Panc1 (cell line): ENCODE measurements at regions not wholly inside any gene's neighbourhood (a gene's known extent, or its start where the extent isn't known, plus 50 kb on each side); places are given as distances from the start of the nearest gene placed in this dataset.
A peak's percentile ranks its signal among the peaks of the same experiment; 100 is the strongest.

ENCODE experiments used
- ATAC-seq: fragments of 200-7000 bp; cut with Tn5 transposase; 2 replicates; pipeline ENCODE4 v1.9.1; 2020; ENCODE audit warnings: mild to moderate bottlenecking, moderate library complexity
- BruUV-seq: library from RNA; stranded (reverse); fragments of 400-500 nt; replicated peaks from 2 replicates; lab custom pipeline; 2021; lab: Mats Ljungman, UMichigan
- CTCF ChIA-PET: fragments of 300-600 bp; sonication (Branson Sonifier 250); formaldehyde crosslinking; loops from one replicate; lab custom pipeline; 2022; ENCODE audit warnings: antibody characterized with exemption; lab: Charles Lee
- POLR2A ChIA-PET: fragments of 300-600 bp; sonication (Branson Sonifier 250); formaldehyde crosslinking; loops from one replicate; lab custom pipeline; 2022; ENCODE audit warnings: antibody characterized with exemption; lab: Charles Lee
- DNase-seq: peaks from one replicate; pipeline ENCODE4 v3.0.0-alpha.2; 2010; ENCODE audit warnings: low read depth, low spot score
- H3K27ac ChIP-seq: 2 replicates; pipeline ENCODE4 v1.5.1; 2011; ENCODE audit warnings: mild to moderate bottlenecking, low read length, inconsistent platforms
- H3K27me3 ChIP-seq: fragments of 200-500 bp; sonication (Bioruptor generic); 2 replicates; pipeline ENCODE4 v1.6.0; 2014; ENCODE audit warnings: low read length, inconsistent platforms; ENCODE audit not compliant: control insufficient read depth, insufficient read depth
- H3K36me3 ChIP-seq: fragments of 200-500 bp; sonication (Bioruptor generic); 2 replicates; pipeline ENCODE4 v1.5.1; 2014; ENCODE audit warnings: inconsistent platforms, mild to moderate bottlenecking, low read length, moderate library complexity; ENCODE audit not compliant: control insufficient read depth, insufficient read depth
- H3K4me1 ChIP-seq: 2 replicates; pipeline ENCODE4 v1.5.1; 2011; ENCODE audit warnings: inconsistent platforms, mild to moderate bottlenecking, low read length, moderate library complexity; ENCODE audit not compliant: control insufficient read depth, insufficient read depth
- H3K4me3 ChIP-seq, 2 experiments: 2 replicates each; pipeline ENCODE4 v1.5.1; 2011 to 2012; ENCODE audit warnings: low read depth in 2 of 2, low read length in 2 of 2, mild to moderate bottlenecking in 2 of 2, inconsistent platforms in 1 of 2, moderate library complexity in 1 of 2
- H3K9me3 ChIP-seq: fragments of 200-500 bp; sonication (Bioruptor generic); 2 replicates; pipeline ENCODE4 v1.5.1; 2014; ENCODE audit warnings: low read depth, mild to moderate bottlenecking, inconsistent platforms, low read length, moderate library complexity; ENCODE audit not compliant: control insufficient read depth, insufficient read depth
- CTCF ChIP-seq: fragments of 450-650 bp; IDR thresholded peaks from 2 replicates; pipeline ENCODE4 v1.5.1; 2017; ENCODE audit warnings: mild to moderate bottlenecking
- POLR2AphosphoS5 ChIP-seq: IDR thresholded peaks from 2 replicates; pipeline ENCODE4 v1.6.1; 2012; ENCODE audit warnings: mild to moderate bottlenecking, low read depth, low read length, moderate library complexity
- REST ChIP-seq, 2 experiments: IDR thresholded peaks; 2 replicates each; pipeline ENCODE4 v1.6.1; 2011 to 2012; ENCODE audit warnings: low read depth in 2 of 2, control low read depth in 1 of 2, low read length in 1 of 2, mild to moderate bottlenecking in 1 of 2, moderate library complexity in 1 of 2; ENCODE audit not compliant: insufficient read depth in 1 of 2
- SIN3A ChIP-seq: IDR thresholded peaks from 2 replicates; pipeline ENCODE4 v1.6.1; 2012; ENCODE audit warnings: low read depth, mild to moderate bottlenecking, low read length, moderate library complexity, borderline replicate concordance; ENCODE audit not compliant: insufficient read depth
- TCF7L2 ChIP-seq: IDR thresholded peaks from 2 replicates; pipeline ENCODE4 v1.6.1; 2011; ENCODE audit warnings: mild to moderate bottlenecking, low read depth, low read length, inconsistent platforms
- in situ Hi-C: cut with HindIII; loops from 2 replicates; pipeline ENCODE4 v1.10.0; 2016; ENCODE audit warnings: low sequenced_read_pairs, low pct_unique_long_range_greater_than_20kb
- intact Hi-C: fragments of 100-400 bp; cut with micrococcal nuclease; formaldehyde crosslinking; loops from one replicate; pipeline ENCODE4 v1.10.0; 2022; ENCODE audit not compliant: unreplicated experiment

GRCh38 chr2:7670905-7671641 is 753.9 kb downstream of the RNF144A start:
- in situ Hi-C loops: no loop called here
- ChIA-PET CTCF (no interaction called here), POLR2A (no interaction called here)
- DNase-seq: no peak
- no peak for TF ChIP-seq TCF7L2
- TF ChIP-seq CTCF: no peak
- no peak for TF ChIP-seq POLR2AphosphoS5
- no TSS peak for BruUV-seq
- no peaks in the 10 kb centered on the region for H3K9me3 ChIP-seq
- no peak overlapping the region for H3K27ac ChIP-seq
- H3K27me3 ChIP-seq: no peaks in the 10 kb centered on the region
- no peaks in the 10 kb centered on the region for H3K4me1 ChIP-seq
- H3K36me3 ChIP-seq: no peaks in the 10 kb centered on the region
- intact Hi-C loops: loop anchor here (5.0 kb wide), 1 partner anchor 574 kb away; no protein-coding TSS in a partner anchor
- no peak overlapping the region for H3K4me3 ChIP-seq
- no peak for ATAC-seq

GRCh38 chr2:7672027-7672684 is 754.9 kb downstream of the RNF144A start:
- Histone ChIP-seq H3K27me3 (no peaks in the 10 kb centered on the region), H3K9me3 (no peaks in the 10 kb centered on the region), H3K4me1 (no peaks in the 10 kb centered on the region), H3K27ac (no peak overlapping the region), H3K4me3 (no peak overlapping the region), H3K36me3 (no peaks in the 10 kb centered on the region)
- intact Hi-C loops (loop anchor here (1.0 to 5.0 kb wide), 2 partner anchors 245 to 575 kb away; no protein-coding TSS in a partner anchor), in situ Hi-C loops (no loop called here)
- ChIA-PET POLR2A (no interaction called here), CTCF (no interaction called here)
- no peak for ATAC-seq
- TF ChIP-seq CTCF (peak; percentile 82), SIN3A (no peak)
- peak; percentile 38 for DNase-seq
- BruUV-seq: no TSS peak

GRCh38 chr2:7672685-7673071 is 755.5 kb downstream of the RNF144A start:
- no peaks in the 10 kb centered on the region for H3K9me3 ChIP-seq
- in situ Hi-C loops (no loop called here), intact Hi-C loops (loop anchor here (1.0 to 5.0 kb wide), 2 partner anchors 245 to 575 kb away; no protein-coding TSS in a partner anchor)
- H3K4me3 ChIP-seq: no peak overlapping the region
- no peak for ATAC-seq
- BruUV-seq: no TSS peak
- ChIA-PET POLR2A (no interaction called here), CTCF (no interaction called here)
- no peaks in the 10 kb centered on the region for H3K27me3 ChIP-seq
- no peak for DNase-seq
- TF ChIP-seq TCF7L2: no peak
- no peak for TF ChIP-seq REST (IDR thresholded peaks at IDR 0.05; ENCODE audit: insufficient read depth in 1 of 2, low read depth in 2 of 2, low read length in 1 of 2)
- TF ChIP-seq CTCF: no peak
- no peak for TF ChIP-seq POLR2AphosphoS5
- TF ChIP-seq SIN3A: no peak
- no peaks in the 10 kb centered on the region for H3K36me3 ChIP-seq
- no peak overlapping the region for H3K27ac ChIP-seq
- no peaks in the 10 kb centered on the region for H3K4me1 ChIP-seq
